ENCODE measurements at regions not wholly inside any gene's neighbourhood (a gene's known extent, or its start where the extent isn't known, plus 50 kb on each side); places are given as distances from the start of the nearest gene placed in this dataset.

DNA sequence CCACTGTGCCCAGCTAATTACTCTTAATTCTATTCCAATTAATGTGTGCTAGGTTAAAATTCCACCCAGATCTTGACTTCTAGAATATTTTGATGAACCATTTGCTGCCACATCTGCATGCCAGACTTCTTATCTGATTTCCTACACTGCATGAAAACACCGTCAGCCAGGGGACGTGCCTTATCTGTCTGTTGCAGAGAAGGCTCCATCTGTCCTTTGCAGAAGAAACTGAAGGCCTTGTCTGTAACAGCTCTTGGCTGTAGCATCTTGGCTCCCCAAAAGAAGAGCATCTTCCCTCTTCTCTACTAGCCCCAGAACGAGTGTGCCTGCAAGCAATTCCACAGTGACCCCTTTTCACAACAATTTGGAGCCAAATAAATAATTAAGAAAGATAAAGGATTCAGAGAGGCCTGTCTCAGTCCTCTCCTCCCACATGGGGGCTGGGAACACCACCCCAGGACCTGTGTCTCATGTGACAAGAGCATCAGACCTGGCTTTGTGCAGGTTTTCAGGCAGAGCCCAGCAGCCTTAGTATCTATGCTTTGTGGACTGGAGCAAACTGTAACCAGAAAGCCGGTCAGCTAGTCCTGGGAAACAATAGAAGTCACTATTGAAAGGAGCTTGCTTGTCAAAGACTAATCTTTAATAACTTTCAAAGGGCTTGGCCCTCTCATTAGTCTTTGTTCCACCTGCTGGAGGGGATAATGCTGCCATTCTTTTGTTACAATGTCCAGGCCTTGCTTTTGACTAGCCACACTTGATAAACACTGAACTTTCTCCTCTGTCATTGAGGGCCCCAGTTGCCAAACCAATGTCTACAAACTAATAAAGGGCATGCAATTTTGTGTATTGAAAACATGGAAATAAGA lies 84.0 kb upstream of the NEUROD1 start:
- TF ChIP-seq, protein P1, sequence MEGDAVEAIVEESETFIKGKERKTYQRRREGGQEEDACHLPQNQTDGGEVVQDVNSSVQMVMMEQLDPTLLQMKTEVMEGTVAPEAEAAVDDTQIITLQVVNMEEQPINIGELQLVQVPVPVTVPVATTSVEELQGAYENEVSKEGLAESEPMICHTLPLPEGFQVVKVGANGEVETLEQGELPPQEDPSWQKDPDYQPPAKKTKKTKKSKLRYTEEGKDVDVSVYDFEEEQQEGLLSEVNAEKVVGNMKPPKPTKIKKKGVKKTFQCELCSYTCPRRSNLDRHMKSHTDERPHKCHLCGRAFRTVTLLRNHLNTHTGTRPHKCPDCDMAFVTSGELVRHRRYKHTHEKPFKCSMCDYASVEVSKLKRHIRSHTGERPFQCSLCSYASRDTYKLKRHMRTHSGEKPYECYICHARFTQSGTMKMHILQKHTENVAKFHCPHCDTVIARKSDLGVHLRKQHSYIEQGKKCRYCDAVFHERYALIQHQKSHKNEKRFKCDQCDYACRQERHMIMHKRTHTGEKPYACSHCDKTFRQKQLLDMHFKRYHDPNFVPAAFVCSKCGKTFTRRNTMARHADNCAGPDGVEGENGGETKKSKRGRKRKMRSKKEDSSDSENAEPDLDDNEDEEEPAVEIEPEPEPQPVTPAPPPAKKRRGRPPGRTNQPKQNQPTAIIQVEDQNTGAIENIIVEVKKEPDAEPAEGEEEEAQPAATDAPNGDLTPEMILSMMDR (IDR thresholded peaks at IDR 0.05) = no peak
- no peak for TF ChIP-seq POLR2AphosphoS5 (IDR thresholded peaks at IDR 0.05)

Data from upper lobe of left lung (tissue), 4 donors.